Neural cell (in vitro differentiated cells): ENCODE measurements at regions not wholly inside any gene's neighbourhood (a gene's known extent, or its start where the extent isn't known, plus 50 kb on each side); places are given as distances from the start of the nearest gene placed in this dataset.

ENCODE experiments used
- CTCF ChIP-seq: fragments of 450-650 bp; IDR thresholded peaks from 2 replicates; pipeline ENCODE4 v1.5.1; 2014; ENCODE audit warnings: antibody characterized with exemption, mild to moderate bottlenecking, moderate library complexity; ENCODE audit not compliant: poor library complexity, severe bottlenecking
- REST ChIP-seq: IDR thresholded peaks from 2 replicates; pipeline ENCODE4 v1.6.1; 2012; ENCODE audit warnings: borderline replicate concordance
- SMC3 ChIP-seq: fragments of 450-650 bp; conservative IDR thresholded peaks from 2 replicates; pipeline ENCODE4 v1.6.1; 2014; ENCODE audit warnings: antibody characterized with exemption, mild to moderate bottlenecking, moderate library complexity; ENCODE audit not compliant: poor library complexity
- TAF1 ChIP-seq: IDR thresholded peaks from 2 replicates; pipeline ENCODE4 v1.6.1; 2012; ENCODE audit warnings: low read depth

DNA sequence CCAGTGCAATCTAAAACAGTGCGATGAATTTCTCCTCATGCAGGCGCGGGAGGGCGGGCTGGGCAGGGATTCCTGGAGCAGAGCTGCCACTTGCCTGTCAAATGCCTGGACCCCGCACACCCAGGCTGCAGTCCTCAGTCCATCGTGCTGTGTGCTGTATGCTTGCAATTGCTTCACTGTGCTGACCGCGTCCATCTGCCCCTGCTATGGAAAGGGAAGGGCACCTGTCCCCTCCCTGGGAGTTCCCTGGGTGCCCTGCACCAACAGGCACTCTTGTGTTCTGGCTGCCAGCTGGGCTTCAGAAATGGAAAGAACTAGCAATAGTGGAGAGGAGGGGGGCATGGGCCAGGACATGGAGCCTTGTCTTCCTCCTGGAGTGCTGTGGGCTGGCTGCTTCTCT, 185.4 kb upstream of the B3GAT1 start:
- no peak for TF ChIP-seq CTCF
- no peak for TF ChIP-seq TAF1
- TF ChIP-seq REST: no peak
- TF ChIP-seq SMC3: no peak
